ENCODE measurements at regions not wholly inside any gene's neighbourhood (a gene's known extent, or its start where the extent isn't known, plus 50 kb on each side); places are given as distances from the start of the nearest gene placed in this dataset.

DNA sequence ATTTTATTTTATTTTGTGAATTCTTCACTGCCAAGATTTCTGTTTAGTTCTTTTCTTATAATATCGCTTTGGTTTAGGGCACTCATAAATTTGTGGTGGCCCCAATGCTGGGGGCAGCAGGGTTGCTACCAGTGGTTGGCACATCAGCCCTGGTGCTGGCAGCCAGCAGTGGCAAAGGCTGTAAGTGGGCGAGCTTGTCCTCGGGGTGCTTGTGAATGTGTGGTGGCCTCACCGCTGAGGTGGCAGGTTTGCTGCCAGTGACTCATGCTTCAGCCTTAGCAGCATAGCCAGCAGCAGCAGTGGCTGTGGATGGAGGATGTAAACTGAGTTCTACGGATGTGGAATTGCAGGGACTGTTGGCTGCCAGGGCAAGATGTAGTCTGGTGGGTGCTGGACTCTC is 262.9 kb upstream of the DMAC1 start:
- TF ChIP-seq POLR2A (IDR thresholded peaks at IDR 0.05; ENCODE audit: low read length), result no peak
- no peak for TF ChIP-seq GATA1 (IDR thresholded peaks at IDR 0.05; ENCODE audit: low read depth, low read length)

All from erythroblast (primary cell).